ENCODE measurements at regions not wholly inside any gene's neighbourhood (a gene's known extent, or its start where the extent isn't known, plus 50 kb on each side); places are given as distances from the start of the nearest gene placed in this dataset.

GRCh38 chr11:70541699-70542098 lies 143.4 kb downstream of the CTTN start:
- TF ChIP-seq, protein P1, sequence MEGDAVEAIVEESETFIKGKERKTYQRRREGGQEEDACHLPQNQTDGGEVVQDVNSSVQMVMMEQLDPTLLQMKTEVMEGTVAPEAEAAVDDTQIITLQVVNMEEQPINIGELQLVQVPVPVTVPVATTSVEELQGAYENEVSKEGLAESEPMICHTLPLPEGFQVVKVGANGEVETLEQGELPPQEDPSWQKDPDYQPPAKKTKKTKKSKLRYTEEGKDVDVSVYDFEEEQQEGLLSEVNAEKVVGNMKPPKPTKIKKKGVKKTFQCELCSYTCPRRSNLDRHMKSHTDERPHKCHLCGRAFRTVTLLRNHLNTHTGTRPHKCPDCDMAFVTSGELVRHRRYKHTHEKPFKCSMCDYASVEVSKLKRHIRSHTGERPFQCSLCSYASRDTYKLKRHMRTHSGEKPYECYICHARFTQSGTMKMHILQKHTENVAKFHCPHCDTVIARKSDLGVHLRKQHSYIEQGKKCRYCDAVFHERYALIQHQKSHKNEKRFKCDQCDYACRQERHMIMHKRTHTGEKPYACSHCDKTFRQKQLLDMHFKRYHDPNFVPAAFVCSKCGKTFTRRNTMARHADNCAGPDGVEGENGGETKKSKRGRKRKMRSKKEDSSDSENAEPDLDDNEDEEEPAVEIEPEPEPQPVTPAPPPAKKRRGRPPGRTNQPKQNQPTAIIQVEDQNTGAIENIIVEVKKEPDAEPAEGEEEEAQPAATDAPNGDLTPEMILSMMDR (IDR thresholded peaks at IDR 0.05): no peak
- no peak for TF ChIP-seq POLR2A (IDR thresholded peaks at IDR 0.05)
